ENCODE measurements at regions not wholly inside any gene's neighbourhood (a gene's known extent, or its start where the extent isn't known, plus 50 kb on each side); places are given as distances from the start of the nearest gene placed in this dataset.
"Not testable (repeated sequence)": the region's sequence is repeated elsewhere in the genome, so short reads cannot be mapped to it uniquely, and the experiment has no call there.

DNA sequence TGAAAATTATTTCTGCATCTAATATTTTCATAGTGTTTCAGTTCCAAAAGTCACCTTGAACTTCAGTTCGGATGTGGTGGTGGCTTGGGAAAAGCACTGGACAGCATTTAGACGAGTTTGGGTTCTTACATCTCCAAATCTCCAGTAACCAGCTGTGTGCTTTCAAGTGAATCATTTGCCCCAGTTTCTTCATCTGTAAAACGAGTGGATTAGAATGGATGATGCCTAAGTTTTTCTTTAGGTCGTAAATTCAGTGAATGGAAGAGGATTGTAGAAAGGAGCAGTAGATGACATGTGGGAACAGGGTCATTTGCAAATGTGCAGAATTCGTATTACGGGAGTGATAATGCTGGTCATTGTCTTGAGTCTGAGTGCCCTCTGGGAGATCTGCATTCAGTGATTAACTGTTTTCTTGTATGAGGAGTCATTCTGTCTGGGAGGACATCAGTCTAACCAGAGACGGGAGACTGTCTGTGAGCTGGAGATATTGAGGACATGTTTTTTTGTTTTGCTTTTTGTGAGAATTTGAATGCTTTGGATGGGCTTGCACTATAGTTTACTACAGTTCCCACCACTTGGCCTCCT is 641.6 kb upstream of the TBL1XR1 start:
- DNase-seq (ENCODE audit: low spot score), result no peak

DNA sequence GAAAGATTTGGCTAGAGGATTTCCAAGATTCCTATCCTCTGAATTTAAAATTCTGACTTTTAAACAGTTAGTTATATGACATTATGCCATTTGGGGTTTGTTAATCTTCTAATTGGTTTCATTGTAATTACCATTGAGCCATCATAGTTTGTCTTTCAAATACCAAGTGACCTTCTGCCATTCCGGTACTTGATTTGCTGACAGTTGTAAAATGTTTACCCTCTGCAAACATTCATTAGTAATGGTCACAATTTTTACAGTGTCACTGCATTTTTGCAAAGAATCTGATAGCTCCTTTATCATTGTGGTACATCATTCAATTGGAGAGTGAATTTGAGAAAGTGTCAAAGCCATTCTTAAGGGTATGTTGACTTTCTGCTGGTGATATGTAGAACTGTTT is 645.0 kb upstream of the TBL1XR1 start:
- no peak for DNase-seq (ENCODE audit: low spot score)

- DNase-seq (ENCODE audit: low spot score), result no peak
Measured at GRCh38 chr3:177842743-177843734, 645.8 kb upstream of the TBL1XR1 start.

DNA sequence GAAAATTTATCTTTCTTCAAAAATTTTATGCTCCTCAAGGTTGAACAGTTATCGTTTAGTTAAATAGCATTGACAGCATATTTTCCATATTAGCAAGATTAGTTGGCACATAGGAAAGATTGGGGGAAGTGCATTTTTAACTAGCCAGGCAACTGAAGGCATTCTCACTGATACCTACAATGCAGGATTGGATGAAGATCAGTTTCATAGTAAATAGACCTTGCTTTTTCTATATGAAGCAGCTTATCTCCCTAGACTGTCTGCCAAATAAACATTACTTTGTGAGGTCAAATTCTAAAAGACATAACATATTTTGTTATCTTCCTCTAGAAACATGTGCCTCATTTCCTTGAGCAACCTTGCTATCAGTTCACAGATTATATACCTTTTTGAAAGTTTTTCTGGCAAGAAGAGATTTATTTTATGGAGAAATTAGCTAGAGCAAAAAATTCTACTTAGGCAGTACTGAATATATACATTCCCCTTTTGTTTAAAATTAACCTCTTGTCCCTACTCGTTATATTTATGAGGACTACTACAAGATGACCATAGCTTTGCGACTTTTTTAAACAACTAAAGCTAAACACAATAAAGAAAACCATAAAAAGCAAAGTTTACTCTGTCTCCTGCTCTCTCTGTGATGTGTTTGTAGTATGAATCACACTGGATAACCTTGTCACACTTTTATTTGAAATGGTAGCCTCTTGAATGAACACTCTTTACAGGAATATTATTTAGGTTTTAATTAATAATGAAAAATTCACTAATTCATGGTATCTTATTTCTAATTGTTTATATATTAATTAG is 654.9 kb upstream of the TBL1XR1 start:
- DNase-seq (ENCODE audit: low spot score), result no peak

DNA sequence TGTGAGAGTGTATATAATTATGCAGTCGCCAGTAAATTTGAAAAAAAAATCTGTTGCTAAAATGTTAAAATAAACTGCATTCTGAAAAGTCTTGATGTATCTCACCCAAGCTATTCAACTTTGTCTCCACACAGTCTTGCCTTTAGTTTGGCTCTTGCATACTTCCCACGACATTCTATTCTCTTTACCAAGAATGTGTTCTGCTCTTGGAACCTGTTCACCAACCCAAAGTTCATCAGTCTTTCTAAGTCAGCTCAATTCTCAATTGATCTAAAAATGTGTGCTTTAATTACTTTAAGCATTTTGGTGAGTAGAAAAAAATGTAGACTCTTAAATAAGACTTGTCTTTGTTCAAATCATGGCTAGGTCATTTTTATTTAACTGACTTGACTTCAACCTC is 657.7 kb upstream of the TBL1XR1 start:
- DNase-seq (ENCODE audit: low spot score), result no peak

DNA sequence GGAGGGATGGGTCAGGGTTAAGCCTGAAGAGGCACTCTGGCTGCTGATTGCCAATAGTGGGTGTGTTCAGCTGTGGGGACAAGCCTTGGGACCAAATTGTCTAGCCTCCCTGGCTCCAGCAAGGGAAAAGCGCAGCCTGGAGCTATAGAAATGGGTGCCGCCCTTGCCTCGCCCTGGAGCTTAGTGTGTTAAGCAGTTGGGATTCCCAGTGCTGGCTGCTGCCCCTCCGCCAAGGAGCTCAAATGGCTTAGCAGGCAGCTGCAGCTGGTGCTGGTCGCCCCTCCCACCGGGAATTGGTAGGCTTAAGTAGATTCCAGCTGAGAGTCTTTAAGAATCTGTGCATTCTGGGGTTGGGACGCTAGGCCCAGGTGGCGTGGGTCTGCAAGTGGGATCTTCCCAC is 662.9 kb upstream of the TBL1XR1 start:
- DNase-seq (ENCODE audit: low spot score), result no peak

- no peak for DNase-seq (ENCODE audit: low spot score)
Measured at GRCh38 chr3:177862962-177863491, 665.7 kb upstream of the TBL1XR1 start.

DNA sequence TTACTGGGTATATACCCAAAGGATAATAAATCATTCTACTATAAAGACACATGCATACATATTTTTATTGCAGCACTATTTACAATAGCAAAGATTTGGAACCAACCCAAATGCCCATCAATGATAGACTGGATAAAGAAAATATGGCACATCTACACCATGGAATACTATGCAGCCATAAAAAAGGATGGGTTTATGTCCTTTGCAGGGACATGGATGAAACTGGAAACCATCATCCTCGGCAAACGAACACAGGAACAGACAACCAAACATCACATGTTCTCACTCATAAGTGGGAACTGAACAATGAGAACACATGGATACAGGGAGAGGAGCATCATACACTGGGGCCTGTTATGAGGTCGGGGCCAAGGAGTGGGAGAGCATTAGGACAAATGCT is 665.0 kb upstream of the KCNMB2 start:
- DNase-seq (ENCODE audit: low spot score), result not testable (repeated sequence)

DNA sequence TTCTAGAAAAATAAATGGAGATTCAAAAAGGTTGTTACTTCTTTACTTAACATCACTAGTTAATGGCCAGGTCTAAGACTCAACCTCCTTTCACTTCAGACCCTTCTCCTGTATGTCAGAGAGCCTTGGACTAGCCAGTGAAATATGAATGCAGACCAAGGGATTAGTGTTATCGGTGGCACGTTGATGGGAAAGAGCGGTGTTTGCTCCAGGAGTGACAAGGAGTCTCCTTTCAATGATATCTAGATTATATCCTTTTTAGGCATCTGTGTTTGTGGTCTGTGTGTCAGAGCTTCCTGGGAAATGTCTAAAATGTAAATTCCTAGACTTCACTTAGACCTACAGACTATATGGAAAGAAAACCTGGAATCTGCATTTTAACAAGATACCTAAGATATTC is 658.0 kb upstream of the KCNMB2 start:
- DNase-seq (ENCODE audit: low spot score), result no peak

DNA sequence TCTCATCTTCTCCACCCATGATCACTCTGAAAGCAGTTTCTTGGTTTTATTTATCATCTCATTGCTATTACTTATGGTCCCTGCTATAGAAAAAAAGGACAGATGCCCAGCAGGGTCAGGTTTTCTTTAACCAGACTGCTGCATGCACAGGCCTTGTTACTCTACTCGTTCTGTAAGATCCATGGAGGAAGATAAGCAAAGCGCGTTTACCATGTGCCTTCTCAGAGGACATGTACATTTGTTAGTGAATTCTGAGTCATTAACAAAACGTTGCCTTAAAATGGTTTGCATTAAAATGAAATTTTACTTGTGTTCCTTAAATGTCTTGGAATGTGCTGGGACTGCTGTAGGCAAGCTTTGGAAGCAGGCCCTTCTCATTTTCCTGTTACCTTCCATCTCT is 657.3 kb upstream of the KCNMB2 start:
- no peak for DNase-seq (ENCODE audit: low spot score)

DNA sequence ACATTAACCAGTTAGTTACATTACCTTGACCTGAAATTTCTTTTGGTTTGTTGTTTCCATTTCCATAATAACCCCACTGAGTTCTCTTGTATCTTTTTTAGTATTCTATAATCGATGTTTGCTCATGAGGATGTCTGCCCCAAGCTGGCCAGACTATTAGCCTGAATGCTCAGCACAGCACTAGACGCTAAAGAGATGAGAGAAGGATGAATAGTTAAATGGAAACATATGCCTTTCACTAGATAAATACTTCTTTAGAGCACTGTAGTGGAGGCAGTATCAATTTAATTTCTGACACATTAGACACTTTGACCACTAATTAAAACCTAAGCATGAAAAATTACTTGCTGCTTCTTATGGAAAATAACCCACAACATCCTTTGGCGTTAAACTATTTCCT is 654.9 kb upstream of the KCNMB2 start:
- no peak for DNase-seq (ENCODE audit: low spot score)

DNA sequence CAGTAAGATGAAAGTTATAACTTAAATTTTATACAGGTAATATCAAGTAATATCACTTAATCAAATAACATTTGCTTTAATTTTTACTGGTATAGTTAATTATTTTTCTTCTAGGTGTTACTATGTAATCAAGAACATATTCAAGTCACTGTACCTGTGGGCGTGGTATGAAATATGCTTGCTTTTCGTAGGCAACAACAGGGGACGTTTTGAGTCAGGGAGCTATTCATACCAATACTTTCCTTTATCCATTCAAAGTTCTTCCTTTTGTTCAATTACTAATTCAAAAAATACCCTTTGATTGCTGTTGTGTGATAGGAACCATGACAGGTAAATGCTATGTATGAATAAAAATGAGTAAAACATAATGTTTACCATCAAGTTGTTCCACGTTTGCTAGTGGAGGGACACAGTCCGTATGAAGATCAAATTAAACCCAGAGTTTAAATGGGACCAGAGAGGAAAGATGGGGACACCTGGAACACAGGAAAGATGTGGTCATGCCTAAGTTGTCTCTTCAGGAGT is 654.0 kb upstream of the KCNMB2 start:
- DNase-seq (ENCODE audit: low spot score), result no peak

GRCh38 chr3:177883091-177883490 is 653.1 kb upstream of the KCNMB2 start:
- no peak for DNase-seq (ENCODE audit: low spot score)

DNA sequence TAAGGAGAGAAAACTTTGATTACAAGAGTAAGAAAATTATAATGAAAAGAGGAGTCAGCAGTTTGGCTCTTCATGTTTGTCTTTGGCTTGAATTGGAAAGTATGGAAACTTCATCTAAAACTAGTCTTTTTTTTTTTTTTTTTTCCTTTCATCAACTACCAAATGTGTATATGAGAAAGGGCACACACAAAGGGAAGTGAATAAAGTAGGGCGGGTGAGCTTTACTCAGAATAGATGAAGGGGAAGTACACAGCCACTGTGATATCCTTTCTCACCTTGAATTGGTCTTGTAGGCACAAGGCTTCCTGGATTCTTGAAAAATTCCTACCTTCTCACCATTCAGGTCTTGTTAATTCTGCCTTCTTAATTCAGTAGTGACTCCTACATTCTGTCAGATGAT is 652.3 kb upstream of the KCNMB2 start:
- no peak for DNase-seq (ENCODE audit: low spot score)

- no peak for DNase-seq (ENCODE audit: low spot score)
Measured at GRCh38 chr3:177885063-177885462, 651.2 kb upstream of the KCNMB2 start.

GRCh38 chr3:177886501-177886900 is 649.7 kb upstream of the KCNMB2 start:
- DNase-seq (ENCODE audit: low spot score), result no peak

GRCh38 chr3:177887475-177887874 is 648.8 kb upstream of the KCNMB2 start:
- DNase-seq (ENCODE audit: low spot score), result no peak

DNA sequence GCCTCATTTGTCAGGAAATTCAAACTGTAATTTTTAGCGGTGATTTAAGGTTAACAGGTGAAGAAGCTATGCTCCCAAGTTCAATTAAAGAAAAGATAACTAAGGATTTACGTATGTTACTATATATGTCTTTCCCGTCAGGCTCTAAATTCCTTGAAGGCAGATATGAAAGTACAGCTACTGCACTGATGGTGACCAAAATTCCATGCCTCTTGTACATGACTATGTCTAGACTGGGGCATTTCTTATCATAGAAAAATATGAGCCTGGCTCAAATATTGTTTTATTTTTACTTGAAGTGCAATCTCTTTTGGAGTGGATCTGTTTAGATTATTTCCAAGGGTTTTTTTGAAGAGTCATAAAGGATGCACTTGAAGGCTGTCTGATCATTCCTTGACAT is 647.1 kb upstream of the KCNMB2 start:
- no peak for DNase-seq (ENCODE audit: low spot score)

GRCh38 chr3:177889652-177890358 is 646.4 kb upstream of the KCNMB2 start:
- no peak for DNase-seq (ENCODE audit: low spot score)

- no peak for DNase-seq (ENCODE audit: low spot score)
Measured at GRCh38 chr3:177890359-177890683, 645.9 kb upstream of the KCNMB2 start.

DNA sequence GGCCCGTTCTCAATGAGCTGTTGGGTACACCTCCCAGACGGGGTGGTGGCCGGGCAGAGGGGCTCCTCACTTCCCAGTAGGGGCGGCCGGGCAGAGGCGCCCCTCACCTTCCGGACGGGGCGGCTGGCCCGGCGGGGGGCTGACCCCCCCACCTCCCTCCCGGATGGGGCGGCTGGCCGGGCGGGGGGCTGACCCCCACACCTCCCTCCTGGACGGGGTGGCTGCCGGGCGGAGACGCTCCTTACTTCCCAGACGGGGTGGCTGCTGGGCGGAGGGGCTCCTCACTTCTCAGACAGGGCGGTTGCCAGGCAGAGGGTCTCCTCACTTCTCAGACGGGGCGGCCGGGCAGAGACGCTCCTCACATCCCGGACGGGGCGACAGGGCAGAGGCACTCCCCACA is 644.7 kb upstream of the KCNMB2 start:
- not testable (repeated sequence) for DNase-seq (ENCODE audit: low spot score)

Data from A172 (cell line).